Epithelial cell of proximal tubule (primary cell): ENCODE measurements at regions not wholly inside any gene's neighbourhood (a gene's known extent, or its start where the extent isn't known, plus 50 kb on each side); places are given as distances from the start of the nearest gene placed in this dataset.

Experiments
- DNase-seq: peaks from one replicate; pipeline ENCODE4 v3.0.0-alpha.2; 2011; ENCODE audit warnings: low read depth
- H3K4me3 ChIP-seq: 2 replicates; pipeline ENCODE4 v1.5.1; 2011; ENCODE audit warnings: low read depth, mild to moderate bottlenecking, low read length
- TF ChIP-seq, protein P1 (sequence below): conservative IDR thresholded peaks from 2 replicates; pipeline ENCODE4 v1.5.1; 2012; ENCODE audit warnings: low read depth, mild to moderate bottlenecking, low read length

DNA sequence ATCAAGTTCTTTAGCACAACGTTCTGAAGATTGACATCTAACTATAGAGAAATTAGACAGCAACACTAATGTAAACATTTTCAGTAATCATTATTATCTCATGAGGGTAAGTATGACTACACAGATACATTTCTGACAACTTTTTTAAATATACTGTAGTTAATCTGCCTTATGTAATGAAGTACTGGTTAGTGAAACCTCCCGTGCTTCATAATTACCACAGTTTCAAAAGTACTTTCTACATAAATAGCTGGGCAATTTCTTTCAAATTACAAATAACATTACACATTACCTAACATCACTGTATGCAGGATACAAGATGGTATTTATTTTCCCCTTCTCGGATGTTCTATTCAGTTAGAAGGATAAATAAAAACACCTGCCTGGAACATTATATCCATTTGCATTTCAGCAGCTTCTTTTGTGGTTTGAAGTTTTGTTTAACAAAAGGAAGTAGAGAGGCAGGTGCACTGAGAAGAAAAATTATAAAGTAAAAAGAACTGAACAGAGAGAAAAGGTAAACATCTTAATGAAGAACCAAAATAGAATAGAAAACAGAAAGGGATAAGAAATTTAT lies 1241.5 kb upstream of the GBE1 start:
- DNase-seq, result no peak
- no peak overlapping the region for H3K4me3 ChIP-seq
- TF ChIP-seq, protein P1, sequence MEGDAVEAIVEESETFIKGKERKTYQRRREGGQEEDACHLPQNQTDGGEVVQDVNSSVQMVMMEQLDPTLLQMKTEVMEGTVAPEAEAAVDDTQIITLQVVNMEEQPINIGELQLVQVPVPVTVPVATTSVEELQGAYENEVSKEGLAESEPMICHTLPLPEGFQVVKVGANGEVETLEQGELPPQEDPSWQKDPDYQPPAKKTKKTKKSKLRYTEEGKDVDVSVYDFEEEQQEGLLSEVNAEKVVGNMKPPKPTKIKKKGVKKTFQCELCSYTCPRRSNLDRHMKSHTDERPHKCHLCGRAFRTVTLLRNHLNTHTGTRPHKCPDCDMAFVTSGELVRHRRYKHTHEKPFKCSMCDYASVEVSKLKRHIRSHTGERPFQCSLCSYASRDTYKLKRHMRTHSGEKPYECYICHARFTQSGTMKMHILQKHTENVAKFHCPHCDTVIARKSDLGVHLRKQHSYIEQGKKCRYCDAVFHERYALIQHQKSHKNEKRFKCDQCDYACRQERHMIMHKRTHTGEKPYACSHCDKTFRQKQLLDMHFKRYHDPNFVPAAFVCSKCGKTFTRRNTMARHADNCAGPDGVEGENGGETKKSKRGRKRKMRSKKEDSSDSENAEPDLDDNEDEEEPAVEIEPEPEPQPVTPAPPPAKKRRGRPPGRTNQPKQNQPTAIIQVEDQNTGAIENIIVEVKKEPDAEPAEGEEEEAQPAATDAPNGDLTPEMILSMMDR, result no peak

DNA sequence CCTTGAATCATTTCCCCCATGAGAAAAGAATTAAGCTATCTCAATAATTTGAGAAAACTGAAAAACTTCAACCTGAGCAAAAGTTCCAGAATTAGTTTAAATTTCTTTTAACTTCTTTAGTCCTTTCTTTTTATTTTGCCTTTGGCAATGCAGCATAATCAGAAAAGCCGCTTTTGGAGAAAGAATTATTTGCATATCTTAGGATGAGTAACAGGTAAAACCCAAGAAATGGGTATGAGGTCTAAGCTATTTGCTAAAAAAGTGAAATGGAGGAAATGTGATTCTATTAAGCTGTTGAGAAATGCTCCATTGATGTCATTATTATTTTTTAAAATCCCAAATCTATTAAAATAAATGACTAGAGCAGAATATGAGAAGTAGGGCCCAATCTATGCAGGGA lies 1238.3 kb upstream of the GBE1 start:
- no peak overlapping the region for H3K4me3 ChIP-seq
- DNase-seq, result no peak
- TF ChIP-seq, protein P1, result no peak

DNA sequence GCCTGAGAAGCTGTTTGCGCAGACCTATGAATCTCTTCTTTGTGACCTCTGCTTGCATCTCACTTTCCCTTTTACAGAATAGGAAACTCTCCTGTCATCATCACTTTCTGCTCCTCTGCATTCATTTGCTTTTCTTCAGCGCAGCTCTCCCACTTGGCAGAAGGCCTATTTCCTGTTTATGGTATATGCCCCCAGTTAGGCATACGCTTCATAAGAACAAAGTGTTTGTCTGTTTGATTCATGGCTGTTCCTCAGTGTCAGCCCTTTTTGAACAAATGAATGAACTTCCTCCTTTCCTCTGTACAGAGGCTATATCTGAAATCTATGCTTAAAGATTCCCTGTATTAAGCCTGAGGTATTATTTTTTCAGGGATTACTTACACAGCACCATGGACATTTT lies 1216.9 kb upstream of the GBE1 start:
- no peak for DNase-seq
- TF ChIP-seq, protein P1, result no peak
- H3K4me3 ChIP-seq, result no peak overlapping the region

- TF ChIP-seq, protein P1, result no peak
- H3K4me3 ChIP-seq, result no peak overlapping the region
- no peak for DNase-seq
Measured at GRCh38 chr3:82977871-82978270, 1216.4 kb upstream of the GBE1 start.

GRCh38 chr3:82973791-82974190 lies 1212.3 kb upstream of the GBE1 start:
- no peak for DNase-seq
- TF ChIP-seq, protein P1, result no peak
- H3K4me3 ChIP-seq, result no peak overlapping the region

- TF ChIP-seq, protein P1, result no peak
- no peak for DNase-seq
Measured at GRCh38 chr3:82960379-82960778, 1198.9 kb upstream of the GBE1 start.

GRCh38 chr3:82957696-82958095 lies 1196.3 kb upstream of the GBE1 start:
- DNase-seq, result no peak

More at GRCh38 chr3:82960379-82960778, 1198.9 kb upstream of the GBE1 start:
- H3K4me3 ChIP-seq, result no peak overlapping the region

More at GRCh38 chr3:82957696-82958095, 1196.3 kb upstream of the GBE1 start:
- TF ChIP-seq, protein P1, result no peak
- no peak overlapping the region for H3K4me3 ChIP-seq
